A549 (cell line): ENCODE measurements at regions not wholly inside any gene's neighbourhood (a gene's known extent, or its start where the extent isn't known, plus 50 kb on each side); places are given as distances from the start of the nearest gene placed in this dataset.

Experiments
- HOXB13 ChIP-seq: fragments of 250-450 bp; sonication (Bioruptor Pico); IDR thresholded peaks from 2 replicates; pipeline ENCODE4 v1.5.0; 2020; ENCODE audit warnings: low read depth, mild to moderate bottlenecking, moderate library complexity
- JUN ChIP-seq, 2 experiments: fragments of >200 bp; sonication (Bioruptor Twin); formaldehyde crosslinking; IDR thresholded peaks; 2 replicates in 1 of 2; 3 replicates in 1 of 2; pipeline ENCODE4 v1.6.1; 2016 to 2017
- MAZ ChIP-seq: fragments of 150-350 bp; IDR thresholded peaks from 2 replicates; pipeline ENCODE4 v1.6.1; 2014; ENCODE audit warnings: antibody characterized with exemption, low read depth, low read length, borderline replicate concordance
- RCOR1 ChIP-seq: fragments of 150-350 bp; IDR thresholded peaks from 2 replicates; pipeline ENCODE4 v1.6.1; 2014; ENCODE audit warnings: antibody characterized with exemption, low read length, low read depth
- TF ChIP-seq, protein P1 (sequence below): fragments of 150-350 bp; IDR thresholded peaks from 2 replicates; pipeline ENCODE4 v1.6.1; 2014; ENCODE audit warnings: low read depth, mild to moderate bottlenecking, low read length
- TF ChIP-seq, protein P2 (sequence below): fragments of >200 bp; sonication (Bioruptor Twin); formaldehyde crosslinking; IDR thresholded peaks from 3 replicates; pipeline ENCODE4 v1.6.1; 2016

GRCh38 chr5:5372511-5372910 lies 50.0 kb upstream of the ICE1 start (continued):
- TF ChIP-seq MAZ, result no peak
- TF ChIP-seq JUN (IDR thresholded peaks at IDR 0.05), result no peak
- TF ChIP-seq, protein P1, sequence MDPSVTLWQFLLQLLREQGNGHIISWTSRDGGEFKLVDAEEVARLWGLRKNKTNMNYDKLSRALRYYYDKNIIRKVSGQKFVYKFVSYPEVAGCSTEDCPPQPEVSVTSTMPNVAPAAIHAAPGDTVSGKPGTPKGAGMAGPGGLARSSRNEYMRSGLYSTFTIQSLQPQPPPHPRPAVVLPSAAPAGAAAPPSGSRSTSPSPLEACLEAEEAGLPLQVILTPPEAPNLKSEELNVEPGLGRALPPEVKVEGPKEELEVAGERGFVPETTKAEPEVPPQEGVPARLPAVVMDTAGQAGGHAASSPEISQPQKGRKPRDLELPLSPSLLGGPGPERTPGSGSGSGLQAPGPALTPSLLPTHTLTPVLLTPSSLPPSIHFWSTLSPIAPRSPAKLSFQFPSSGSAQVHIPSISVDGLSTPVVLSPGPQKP, result no peak
- no peak for TF ChIP-seq RCOR1
- TF ChIP-seq, protein P2, sequence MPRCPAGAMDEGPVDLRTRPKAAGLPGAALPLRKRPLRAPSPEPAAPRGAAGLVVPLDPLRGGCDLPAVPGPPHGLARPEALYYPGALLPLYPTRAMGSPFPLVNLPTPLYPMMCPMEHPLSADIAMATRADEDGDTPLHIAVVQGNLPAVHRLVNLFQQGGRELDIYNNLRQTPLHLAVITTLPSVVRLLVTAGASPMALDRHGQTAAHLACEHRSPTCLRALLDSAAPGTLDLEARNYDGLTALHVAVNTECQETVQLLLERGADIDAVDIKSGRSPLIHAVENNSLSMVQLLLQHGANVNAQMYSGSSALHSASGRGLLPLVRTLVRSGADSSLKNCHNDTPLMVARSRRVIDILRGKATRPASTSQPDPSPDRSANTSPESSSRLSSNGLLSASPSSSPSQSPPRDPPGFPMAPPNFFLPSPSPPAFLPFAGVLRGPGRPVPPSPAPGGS, result no peak
- no peak for TF ChIP-seq HOXB13 (CRISPR knock-in tag)
